Natural killer cell (primary cell): ENCODE measurements at regions not wholly inside any gene's neighbourhood (a gene's known extent, or its start where the extent isn't known, plus 50 kb on each side); places are given as distances from the start of the nearest gene placed in this dataset.
A peak's percentile ranks its signal among the peaks of the same experiment; 100 is the strongest.

ENCODE experiments used
- ATAC-seq, 3 donors: fragments of 150-1000 bp in 2 of 3; fragments of 200-7000 bp in 1 of 3; cut with Tn5 transposase; 1 replicate in 1 of 3; 2 replicates in 2 of 3; pipeline ENCODE4 v1.10.0; 2021; ENCODE audit warnings: mild to moderate bottlenecking in 2 of 3, moderate library complexity in 2 of 3
- DNase-seq, 2 donors: peaks; one replicate each; pipeline versions ENCODE4 v3.0.0 to v3.0.0-alpha.2; 2013 to 2021; ENCODE audit warnings: mixed read lengths in 1 of 2
- H3K27ac ChIP-seq: one replicate; pipeline ENCODE4 v1.5.1; 2013; ENCODE audit warnings: mild to moderate bottlenecking, low read length
- H3K27me3 ChIP-seq: one replicate; pipeline ENCODE4 v1.6.1; 2013; ENCODE audit warnings: low read length; ENCODE audit not compliant: control insufficient read depth, insufficient read depth
- H3K36me3 ChIP-seq: one replicate; pipeline ENCODE4 v1.6.1; 2013; ENCODE audit warnings: low read length; ENCODE audit not compliant: control insufficient read depth, insufficient read depth
- H3K4me1 ChIP-seq: one replicate; pipeline ENCODE4 v1.6.1; 2013; ENCODE audit warnings: low read length; ENCODE audit not compliant: control insufficient read depth, insufficient read depth
- H3K4me3 ChIP-seq: one replicate; pipeline ENCODE4 v1.5.1; 2013; ENCODE audit warnings: low read length
- H3K9me3 ChIP-seq: one replicate; pipeline ENCODE4 v1.6.1; 2013; ENCODE audit warnings: low read length; ENCODE audit not compliant: control insufficient read depth, insufficient read depth
- H3K27ac Mint-ChIP-seq, 2 donors: one replicate each; pipeline ENCODE4 v1.8.0; 2022; ENCODE audit warnings: mild to moderate bottlenecking in 2 of 2, mixed read lengths in 2 of 2, moderate library complexity in 1 of 2
- H3K27me3 Mint-ChIP-seq, 2 donors: one replicate each; pipeline ENCODE4 v1.8.0; 2022; ENCODE audit warnings: low read depth in 2 of 2, mixed read lengths in 2 of 2
- H3K36me3 Mint-ChIP-seq: one replicate; pipeline ENCODE4 v1.8.0; 2022; ENCODE audit warnings: mixed read lengths
- H3K4me1 Mint-ChIP-seq, 2 donors: one replicate each; pipeline ENCODE4 v1.8.0; 2022; ENCODE audit warnings: mixed read lengths in 2 of 2
- H3K4me3 Mint-ChIP-seq: one replicate; pipeline ENCODE4 v1.8.0; 2022; ENCODE audit warnings: mild to moderate bottlenecking, moderate library complexity, mixed read lengths
- H3K9me3 Mint-ChIP-seq, 2 donors: one replicate each; pipeline ENCODE4 v1.8.0; 2022; ENCODE audit warnings: mixed read lengths in 2 of 2
- whole genome bisulfite sequencing: methylation state at CpG from one replicate; pipeline ENCODE4 v1.1.7; 2013; ENCODE audit warnings: missing lambda C conversion rate; ENCODE audit not compliant: insufficient coverage; 5-methylcytosine and 5-hydroxymethylcytosine counted together
- intact Hi-C: fragments of 100-400 bp; cut with micrococcal nuclease; formaldehyde crosslinking; loops from one replicate; pipeline ENCODE4 v1.14.2; 2022
- TF ChIP-seq, protein P1 (sequence below): fragments of 200-600 bp; IDR thresholded peaks from one replicate; pipeline ENCODE4 v1.8.0; 2022; ENCODE audit warnings: antibody characterized with exemption

GRCh38 chr18:21184396-21184996 lies 57.5 kb upstream of the GREB1L start:
- no peaks in the 10 kb centered on the region for H3K27me3 Mint-ChIP-seq
- H3K4me1 ChIP-seq = no peaks in the 10 kb centered on the region
- H3K4me3 Mint-ChIP-seq = no peak overlapping the region
- no peak overlapping the region for H3K27ac ChIP-seq
- TF ChIP-seq, protein P1, sequence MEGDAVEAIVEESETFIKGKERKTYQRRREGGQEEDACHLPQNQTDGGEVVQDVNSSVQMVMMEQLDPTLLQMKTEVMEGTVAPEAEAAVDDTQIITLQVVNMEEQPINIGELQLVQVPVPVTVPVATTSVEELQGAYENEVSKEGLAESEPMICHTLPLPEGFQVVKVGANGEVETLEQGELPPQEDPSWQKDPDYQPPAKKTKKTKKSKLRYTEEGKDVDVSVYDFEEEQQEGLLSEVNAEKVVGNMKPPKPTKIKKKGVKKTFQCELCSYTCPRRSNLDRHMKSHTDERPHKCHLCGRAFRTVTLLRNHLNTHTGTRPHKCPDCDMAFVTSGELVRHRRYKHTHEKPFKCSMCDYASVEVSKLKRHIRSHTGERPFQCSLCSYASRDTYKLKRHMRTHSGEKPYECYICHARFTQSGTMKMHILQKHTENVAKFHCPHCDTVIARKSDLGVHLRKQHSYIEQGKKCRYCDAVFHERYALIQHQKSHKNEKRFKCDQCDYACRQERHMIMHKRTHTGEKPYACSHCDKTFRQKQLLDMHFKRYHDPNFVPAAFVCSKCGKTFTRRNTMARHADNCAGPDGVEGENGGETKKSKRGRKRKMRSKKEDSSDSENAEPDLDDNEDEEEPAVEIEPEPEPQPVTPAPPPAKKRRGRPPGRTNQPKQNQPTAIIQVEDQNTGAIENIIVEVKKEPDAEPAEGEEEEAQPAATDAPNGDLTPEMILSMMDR = no peak
- H3K4me3 ChIP-seq = no peak overlapping the region
- no peaks in the 10 kb centered on the region for H3K9me3 Mint-ChIP-seq
- no peaks in the 10 kb centered on the region for H3K36me3 Mint-ChIP-seq
- H3K9me3 ChIP-seq = no peaks in the 10 kb centered on the region
- ATAC-seq (no peak), DNase-seq (no peak)
- intact Hi-C loops = no loop called here
- H3K4me1 Mint-ChIP-seq = peaks cover 0 to 4% of the 10 kb centered on the region in 2 donors
- H3K27me3 ChIP-seq = no peaks in the 10 kb centered on the region
- H3K27ac Mint-ChIP-seq = no peak overlapping the region
- 82% methylated on average over 6 of the region's 7 CpGs for WGBS
- H3K36me3 ChIP-seq = no peaks in the 10 kb centered on the region

GRCh38 chr18:21187886-21188285 lies 54.1 kb upstream of the GREB1L start:
- H3K27ac Mint-ChIP-seq = no peak overlapping the region
- TF ChIP-seq, protein P1 = no peak
- H3K27ac ChIP-seq = no peak overlapping the region
- H3K9me3 ChIP-seq = no peaks in the 10 kb centered on the region
- no peaks in the 10 kb centered on the region for H3K36me3 Mint-ChIP-seq
- no peaks in the 10 kb centered on the region for H3K27me3 ChIP-seq
- DNase-seq (no peak), ATAC-seq (no peak)
- no peaks in the 10 kb centered on the region for H3K9me3 Mint-ChIP-seq
- 78% methylated on average over 4 of the region's 4 CpGs for WGBS
- intact Hi-C loops = no loop called here
- no peak overlapping the region for H3K4me3 ChIP-seq
- H3K4me3 Mint-ChIP-seq = no peak overlapping the region
- no peaks in the 10 kb centered on the region for H3K4me1 ChIP-seq
- peaks cover 0 to 7% of the 10 kb centered on the region in 2 donors for H3K27me3 Mint-ChIP-seq
- H3K36me3 ChIP-seq = no peaks in the 10 kb centered on the region
- no peaks in the 10 kb centered on the region for H3K4me1 Mint-ChIP-seq

GRCh38 chr18:21191596-21192307 lies 50.3 kb upstream of the GREB1L start:
- intact Hi-C loops = no loop called here
- Mint-ChIP-seq H3K27ac (no peak overlapping the region), H3K27me3 (peaks cover 7 to 24% of the 10 kb centered on the region in 2 donors), H3K36me3 (no peaks in the 10 kb centered on the region), H3K4me1 (no peaks in the 10 kb centered on the region), H3K4me3 (no peak overlapping the region), H3K9me3 (no peaks in the 10 kb centered on the region)
- H3K4me3 ChIP-seq = no peak overlapping the region
- peak in 1 of 2 donors; percentile 19 for DNase-seq
- H3K9me3 ChIP-seq = no peaks in the 10 kb centered on the region
- TF ChIP-seq, protein P1 = no peak
- H3K36me3 ChIP-seq = no peaks in the 10 kb centered on the region
- H3K27me3 ChIP-seq = no peaks in the 10 kb centered on the region
- WGBS = 60% methylated on average over 6 of the region's 7 CpGs
- H3K27ac ChIP-seq = no peak overlapping the region
- no peak for ATAC-seq
- H3K4me1 ChIP-seq = no peaks in the 10 kb centered on the region
